ENCODE measurements at regions not wholly inside any gene's neighbourhood (a gene's known extent, or its start where the extent isn't known, plus 50 kb on each side); places are given as distances from the start of the nearest gene placed in this dataset.

DNA sequence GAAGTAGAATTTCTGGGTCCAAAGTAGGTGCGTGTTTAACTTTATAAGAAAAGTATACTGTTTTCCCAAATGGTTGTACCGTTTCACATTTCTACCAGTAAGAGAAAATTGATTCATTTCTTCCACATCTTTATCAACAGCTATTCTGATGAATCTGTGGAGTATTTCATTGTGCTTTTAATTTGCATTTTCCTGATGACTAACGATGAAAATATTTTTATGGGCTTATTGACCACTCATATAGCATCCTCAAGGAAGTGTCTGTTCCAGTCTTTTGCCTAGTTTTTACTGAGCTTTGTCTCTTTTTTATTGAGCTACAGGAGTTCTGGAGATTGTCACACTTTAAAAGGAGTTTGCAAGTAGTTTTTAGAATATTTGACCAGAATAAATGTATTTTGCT is 92.6 kb downstream of the ASB9 start:
- TF ChIP-seq POLR2A (IDR thresholded peaks at IDR 0.05; ENCODE audit: low read depth, low read length): no peak
- TF ChIP-seq TAF1 (IDR thresholded peaks at IDR 0.05; ENCODE audit: low read depth, low read length): no peak
- TF ChIP-seq POLR2AphosphoS5 (IDR thresholded peaks at IDR 0.05; ENCODE audit: low read depth, low read length): no peak
- no peak for TF ChIP-seq POU2F2 (IDR thresholded peaks at IDR 0.05; ENCODE audit: low read depth, low read length)
- no peak for TF ChIP-seq SPI1 (IDR thresholded peaks at IDR 0.05; ENCODE audit: low read depth, low read length)

Data from GM12891 (cell line).